ENCODE measurements at regions not wholly inside any gene's neighbourhood (a gene's known extent, or its start where the extent isn't known, plus 50 kb on each side); places are given as distances from the start of the nearest gene placed in this dataset.

DNA sequence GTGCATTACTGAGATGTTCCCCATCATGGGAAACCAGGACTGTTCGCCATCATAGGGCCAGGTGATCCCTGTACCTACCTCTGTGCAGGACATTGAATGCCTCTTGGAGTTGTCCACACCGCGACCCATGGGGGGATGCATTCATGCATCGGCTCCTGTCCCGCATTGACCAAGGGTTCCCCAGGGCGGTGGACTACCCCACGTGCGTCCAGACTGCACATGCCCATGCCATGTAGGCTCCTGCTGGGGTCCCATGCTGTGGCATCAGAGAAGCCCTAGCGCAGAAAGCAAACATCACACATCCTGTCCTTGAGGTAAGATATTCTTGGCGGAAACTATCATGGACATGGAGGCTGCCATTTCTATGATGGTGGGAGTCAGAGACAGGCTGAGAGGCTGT is 121.6 kb upstream of the UNC5B start:
- TF ChIP-seq, protein P1, sequence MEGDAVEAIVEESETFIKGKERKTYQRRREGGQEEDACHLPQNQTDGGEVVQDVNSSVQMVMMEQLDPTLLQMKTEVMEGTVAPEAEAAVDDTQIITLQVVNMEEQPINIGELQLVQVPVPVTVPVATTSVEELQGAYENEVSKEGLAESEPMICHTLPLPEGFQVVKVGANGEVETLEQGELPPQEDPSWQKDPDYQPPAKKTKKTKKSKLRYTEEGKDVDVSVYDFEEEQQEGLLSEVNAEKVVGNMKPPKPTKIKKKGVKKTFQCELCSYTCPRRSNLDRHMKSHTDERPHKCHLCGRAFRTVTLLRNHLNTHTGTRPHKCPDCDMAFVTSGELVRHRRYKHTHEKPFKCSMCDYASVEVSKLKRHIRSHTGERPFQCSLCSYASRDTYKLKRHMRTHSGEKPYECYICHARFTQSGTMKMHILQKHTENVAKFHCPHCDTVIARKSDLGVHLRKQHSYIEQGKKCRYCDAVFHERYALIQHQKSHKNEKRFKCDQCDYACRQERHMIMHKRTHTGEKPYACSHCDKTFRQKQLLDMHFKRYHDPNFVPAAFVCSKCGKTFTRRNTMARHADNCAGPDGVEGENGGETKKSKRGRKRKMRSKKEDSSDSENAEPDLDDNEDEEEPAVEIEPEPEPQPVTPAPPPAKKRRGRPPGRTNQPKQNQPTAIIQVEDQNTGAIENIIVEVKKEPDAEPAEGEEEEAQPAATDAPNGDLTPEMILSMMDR (IDR thresholded peaks at IDR 0.05) = no peak
- TF ChIP-seq POLR2A (IDR thresholded peaks at IDR 0.05) = no peak

Data from thyroid gland (tissue), 4 donors.